ENCODE measurements at regions not wholly inside any gene's neighbourhood (a gene's known extent, or its start where the extent isn't known, plus 50 kb on each side); places are given as distances from the start of the nearest gene placed in this dataset.
"Not testable (repeated sequence)": the region's sequence is repeated elsewhere in the genome, so short reads cannot be mapped to it uniquely, and the experiment has no call there.

GRCh38 chr13:64239372-64239771 is 2823.7 kb upstream of the PCDH20 start:
- DNase-seq: no peak

- no peak for DNase-seq
Observed at GRCh38 chr13:64234255-64234654, 2818.6 kb upstream of the PCDH20 start.

GRCh38 chr13:64223016-64223415 is 2807.4 kb upstream of the PCDH20 start:
- no peak for DNase-seq

- no peak for DNase-seq
Observed at GRCh38 chr13:64206430-64207225, 2791.0 kb upstream of the PCDH20 start.

- no peak for DNase-seq
Observed at GRCh38 chr13:64202517-64202916, 2786.9 kb upstream of the PCDH20 start.

GRCh38 chr13:64197232-64197631 is 2781.6 kb upstream of the PCDH20 start:
- DNase-seq: no peak

- DNase-seq: no peak
Observed at GRCh38 chr13:64186503-64187250, 2771.0 kb upstream of the PCDH20 start.

GRCh38 chr13:64186071-64186470 is 2770.4 kb upstream of the PCDH20 start:
- no peak for DNase-seq

GRCh38 chr13:64180756-64181155 is 2765.1 kb upstream of the PCDH20 start:
- DNase-seq: no peak

GRCh38 chr13:64165826-64166225 is 2750.2 kb upstream of the PCDH20 start:
- DNase-seq: no peak

GRCh38 chr13:64164435-64164834 is 2748.8 kb upstream of the PCDH20 start:
- no peak for DNase-seq

GRCh38 chr13:64160479-64160878 is 2744.8 kb upstream of the PCDH20 start:
- no peak for DNase-seq

- DNase-seq: no peak
Observed at GRCh38 chr13:64158908-64159307, 2743.3 kb upstream of the PCDH20 start.

- no peak for DNase-seq
Observed at GRCh38 chr13:64154514-64154913, 2738.9 kb upstream of the PCDH20 start.

GRCh38 chr13:64130600-64130999 is 2715.0 kb upstream of the PCDH20 start:
- no peak for DNase-seq

GRCh38 chr13:64130171-64130570 is 2714.5 kb upstream of the PCDH20 start:
- no peak for DNase-seq

GRCh38 chr13:64127856-64128255 is 2712.2 kb upstream of the PCDH20 start:
- DNase-seq: no peak

- no peak for DNase-seq
Observed at GRCh38 chr13:64127192-64127591, 2711.5 kb upstream of the PCDH20 start.

- DNase-seq: not testable (repeated sequence)
Observed at GRCh38 chr13:64121023-64121709, 2705.5 kb upstream of the PCDH20 start.

- DNase-seq: no peak
Observed at GRCh38 chr13:64099994-64100393, 2684.3 kb upstream of the PCDH20 start.

GRCh38 chr13:64090311-64090710 is 2674.7 kb upstream of the PCDH20 start:
- DNase-seq: no peak

GRCh38 chr13:64088491-64088890 is 2672.8 kb upstream of the PCDH20 start:
- DNase-seq: no peak

- DNase-seq: no peak
Observed at GRCh38 chr13:64087624-64088023, 2672.0 kb upstream of the PCDH20 start.

- no peak for DNase-seq
Observed at GRCh38 chr13:64083811-64084210, 2668.2 kb upstream of the PCDH20 start.

All from bone marrow (tissue), 2 donors.